ENCODE measurements at regions not wholly inside any gene's neighbourhood (a gene's known extent, or its start where the extent isn't known, plus 50 kb on each side); places are given as distances from the start of the nearest gene placed in this dataset.

- no peak for DNase-seq
Observed at GRCh38 chr21:41048623-41049022, 119.3 kb upstream of the BACE2 start.

GRCh38 chr21:41052820-41053555 is 115.0 kb upstream of the BACE2 start:
- no peak for DNase-seq

GRCh38 chr21:41054018-41054578 is 113.9 kb upstream of the BACE2 start:
- DNase-seq: peak; percentile 40

- DNase-seq: no peak
Observed at GRCh38 chr21:41055266-41055665, 112.7 kb upstream of the BACE2 start.

- DNase-seq: no peak
Observed at GRCh38 chr21:41059871-41060270, 108.1 kb upstream of the BACE2 start.

- no peak for DNase-seq
Observed at GRCh38 chr21:41061701-41062100, 106.3 kb upstream of the BACE2 start.

- DNase-seq: peak; percentile 19
Observed at GRCh38 chr21:41064334-41064791, 103.6 kb upstream of the BACE2 start.

- no peak for DNase-seq
Observed at GRCh38 chr21:41064951-41065350, 103.0 kb upstream of the BACE2 start.

- DNase-seq: peak; percentile 67
Observed at GRCh38 chr21:41065539-41065938, 102.4 kb upstream of the BACE2 start.

GRCh38 chr21:41066086-41066938 is 101.6 kb upstream of the BACE2 start:
- no peak for DNase-seq

GRCh38 chr21:41067709-41068108 is 100.3 kb upstream of the BACE2 start:
- DNase-seq: no peak

- peak; percentile 42 for DNase-seq
Observed at GRCh38 chr21:41068496-41068895, 99.5 kb upstream of the BACE2 start.

GRCh38 chr21:41068967-41069642 is 98.9 kb upstream of the BACE2 start:
- peak; percentile 63 for DNase-seq

- no peak for DNase-seq
Observed at GRCh38 chr21:41070284-41070683, 97.7 kb upstream of the BACE2 start.

GRCh38 chr21:41071258-41072171 is 96.4 kb upstream of the BACE2 start:
- DNase-seq: no peak

GRCh38 chr21:41073558-41073957 is 94.4 kb upstream of the BACE2 start:
- DNase-seq: no peak

- no peak for DNase-seq
Observed at GRCh38 chr21:41074396-41075184, 93.4 kb upstream of the BACE2 start.

- DNase-seq: no peak
Observed at GRCh38 chr21:41075656-41076055, 92.3 kb upstream of the BACE2 start.

GRCh38 chr21:41076064-41076463 is 91.9 kb upstream of the BACE2 start:
- no peak for DNase-seq

GRCh38 chr21:41079159-41079558 is 88.8 kb upstream of the BACE2 start:
- DNase-seq: no peak

Measured in fibroblast of skin of back (primary cell).